ENCODE measurements at regions not wholly inside any gene's neighbourhood (a gene's known extent, or its start where the extent isn't known, plus 50 kb on each side); places are given as distances from the start of the nearest gene placed in this dataset.

- DNase-seq (ENCODE audit: low spot score in 2 of 2) = no peak
Observed at GRCh38 chr4:124484940-124485339, 227.6 kb downstream of the ANKRD50 start.

GRCh38 chr4:124486423-124486822 lies 226.1 kb downstream of the ANKRD50 start:
- Histone ChIP-seq H3K4me1 (no peaks in the 10 kb centered on the region), H3K27ac (no peak overlapping the region), H3K36me3 (no peaks in the 10 kb centered on the region), H3K4me3 (no peak overlapping the region), H3K27me3 (no peaks in the 10 kb centered on the region), H3K9me3 (no peaks in the 10 kb centered on the region)
- no peak for DNase-seq (ENCODE audit: low spot score in 2 of 2)
- WGBS = 93% methylated on average over 2 of the region's 2 CpGs
- TF ChIP-seq EP300 (IDR thresholded peaks at IDR 0.05) (no peak), POLR2AphosphoS5 (IDR thresholded peaks at IDR 0.05) (no peak), CTCF (IDR thresholded peaks at IDR 0.05) (no peak), POLR2A (IDR thresholded peaks at IDR 0.05) (no peak)

More at GRCh38 chr4:124484940-124485339, 227.6 kb downstream of the ANKRD50 start:
- Histone ChIP-seq H3K4me3 (no peak overlapping the region), H3K27me3 (no peaks in the 10 kb centered on the region), H3K9me3 (no peaks in the 10 kb centered on the region), H3K4me1 (no peaks in the 10 kb centered on the region), H3K36me3 (no peaks in the 10 kb centered on the region), H3K27ac (no peak overlapping the region)
- 81% methylated on average over 2 of the region's 2 CpGs for WGBS
- TF ChIP-seq EP300 (IDR thresholded peaks at IDR 0.05) (no peak), POLR2AphosphoS5 (IDR thresholded peaks at IDR 0.05) (no peak), POLR2A (IDR thresholded peaks at IDR 0.05) (no peak), CTCF (IDR thresholded peaks at IDR 0.05) (no peak)

- TF ChIP-seq POLR2AphosphoS5 (IDR thresholded peaks at IDR 0.05) (no peak), POLR2A (IDR thresholded peaks at IDR 0.05) (no peak), CTCF (IDR thresholded peaks at IDR 0.05) (no peak), EP300 (IDR thresholded peaks at IDR 0.05) (no peak)
- WGBS = 53% methylated on average over 2 of the region's 2 CpGs
- H3K27me3 ChIP-seq = no peaks in the 10 kb centered on the region
- H3K4me1 ChIP-seq = no peaks in the 10 kb centered on the region
- no peaks in the 10 kb centered on the region for H3K36me3 ChIP-seq
- no peak overlapping the region for H3K4me3 ChIP-seq
- DNase-seq (ENCODE audit: low spot score in 2 of 2) = no peak
- no peaks in the 10 kb centered on the region for H3K9me3 ChIP-seq
- no peak overlapping the region for H3K27ac ChIP-seq
Observed at GRCh38 chr4:124487651-124488050, 224.9 kb downstream of the ANKRD50 start.

GRCh38 chr4:124491361-124492145 lies 221.0 kb downstream of the ANKRD50 start:
- Histone ChIP-seq H3K36me3 (no peaks in the 10 kb centered on the region), H3K27me3 (no peaks in the 10 kb centered on the region), H3K27ac (no peak overlapping the region), H3K4me3 (no peak overlapping the region), H3K4me1 (no peaks in the 10 kb centered on the region), H3K9me3 (no peaks in the 10 kb centered on the region)
- 73% methylated on average over 2 of the region's 2 CpGs for WGBS
- TF ChIP-seq POLR2A (IDR thresholded peaks at IDR 0.05) = no peak
- TF ChIP-seq CTCF (IDR thresholded peaks at IDR 0.05) = no peak
- DNase-seq (ENCODE audit: low spot score in 2 of 2) = no peak

- Histone ChIP-seq H3K4me1 (no peaks in the 10 kb centered on the region), H3K4me3 (no peak overlapping the region), H3K27ac (no peak overlapping the region), H3K27me3 (no peaks in the 10 kb centered on the region), H3K36me3 (no peaks in the 10 kb centered on the region), H3K9me3 (no peaks in the 10 kb centered on the region)
- DNase-seq (ENCODE audit: low spot score in 2 of 2) = no peak
- TF ChIP-seq EP300 (IDR thresholded peaks at IDR 0.05) (no peak), POLR2A (IDR thresholded peaks at IDR 0.05) (no peak), POLR2AphosphoS5 (IDR thresholded peaks at IDR 0.05) (no peak), CTCF (IDR thresholded peaks at IDR 0.05) (no peak)
- WGBS = 44% methylated on average over 3 of the region's 3 CpGs
Observed at GRCh38 chr4:124499261-124499660, 213.3 kb downstream of the ANKRD50 start.

Data from suprapubic skin (tissue), 4 donors.